ENCODE measurements at regions not wholly inside any gene's neighbourhood (a gene's known extent, or its start where the extent isn't known, plus 50 kb on each side); places are given as distances from the start of the nearest gene placed in this dataset.

- DNase-seq (no peak), ATAC-seq (no peak)
- no peaks in the 10 kb centered on the region for H3K9me3 Mint-ChIP-seq
- no peaks in the 10 kb centered on the region for H3K4me1 Mint-ChIP-seq (ENCODE audit: low read depth)
- TF ChIP-seq CTCF (IDR thresholded peaks at IDR 0.05): no peak
- H3K27ac Mint-ChIP-seq: no peak overlapping the region
- CTCF ChIA-PET: no interaction called here
- no peak overlapping the region for H3K4me3 Mint-ChIP-seq
- no peaks in the 10 kb centered on the region for H3K36me3 Mint-ChIP-seq (ENCODE audit: low read depth)
- POLR2A ChIA-PET: no interaction called here
- intact Hi-C loops (cut with micrococcal nuclease): no loop called here
- peaks cover 7% of the 10 kb centered on the region for H3K27me3 Mint-ChIP-seq
Measured at GRCh38 chr16:5523829-5524228, 426.2 kb upstream of the EEF2KMT start.

DNA sequence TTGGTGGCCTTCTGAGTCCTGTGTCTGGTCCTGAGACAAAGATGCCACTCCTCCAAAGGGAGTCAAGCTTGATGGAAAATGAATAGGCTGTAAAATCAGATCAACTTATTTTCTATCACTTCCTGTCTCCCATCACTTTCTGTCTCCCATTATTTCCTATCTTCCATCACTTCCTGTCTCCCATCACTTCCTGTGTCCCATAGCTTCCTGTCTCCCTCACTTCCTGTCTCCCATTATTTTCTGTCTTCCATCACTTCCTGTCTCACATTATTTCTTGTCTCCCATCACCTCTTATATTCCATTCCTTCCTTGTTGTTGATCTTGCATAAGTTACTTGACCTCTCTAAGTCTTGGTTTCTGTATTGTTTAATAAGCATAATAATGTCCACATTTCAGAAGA lies 418.5 kb upstream of the EEF2KMT start:
- intact Hi-C loops (cut with micrococcal nuclease): no loop called here
- H3K4me1 Mint-ChIP-seq (ENCODE audit: low read depth): no peaks in the 10 kb centered on the region

DNA sequence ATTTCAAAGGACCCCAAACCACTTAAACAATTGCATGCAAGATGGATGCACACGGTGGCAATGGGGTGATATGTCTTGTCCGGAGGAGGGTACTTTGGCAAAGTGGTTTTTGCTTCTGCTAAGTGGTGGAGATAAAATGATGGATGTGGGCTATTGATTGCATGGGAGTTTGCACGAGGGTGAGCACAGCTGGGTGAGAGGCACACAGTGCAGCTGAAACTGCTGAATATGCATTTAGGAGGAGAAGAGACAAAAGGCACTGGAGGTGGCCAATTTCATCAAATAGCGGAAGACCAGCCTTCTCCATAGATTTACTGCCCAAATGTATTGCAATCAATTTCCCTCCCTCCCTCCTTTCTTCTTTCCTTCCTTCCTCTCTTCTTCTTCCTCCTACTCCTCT lies 414.4 kb upstream of the EEF2KMT start:
- DNase-seq: no peak
- no peak for ATAC-seq
- TF ChIP-seq CTCF (IDR thresholded peaks at IDR 0.05): no peak
- CTCF ChIA-PET: no interaction called here
- Mint-ChIP-seq H3K4me3 (no peak overlapping the region), H3K27ac (no peak overlapping the region), H3K36me3 (ENCODE audit: low read depth) (no peaks in the 10 kb centered on the region), H3K4me1 (ENCODE audit: low read depth) (no peaks in the 10 kb centered on the region), H3K27me3 (peaks cover 1% of the 10 kb centered on the region), H3K9me3 (peaks cover 5% of the 10 kb centered on the region)
- POLR2A ChIA-PET: no interaction called here
- intact Hi-C loops (cut with micrococcal nuclease): no loop called here

More for the DNA sequence above, 418.5 kb upstream of the EEF2KMT start:
- no peaks in the 10 kb centered on the region for H3K36me3 Mint-ChIP-seq (ENCODE audit: low read depth)
- no peak overlapping the region for H3K4me3 Mint-ChIP-seq
- peaks cover 1% of the 10 kb centered on the region for H3K27me3 Mint-ChIP-seq
- TF ChIP-seq CTCF (IDR thresholded peaks at IDR 0.05): no peak
- ChIA-PET CTCF (no interaction called here), POLR2A (no interaction called here)
- DNase-seq (no peak), ATAC-seq (no peak)
- H3K27ac Mint-ChIP-seq: no peak overlapping the region
- peaks cover 5% of the 10 kb centered on the region for H3K9me3 Mint-ChIP-seq

DNA sequence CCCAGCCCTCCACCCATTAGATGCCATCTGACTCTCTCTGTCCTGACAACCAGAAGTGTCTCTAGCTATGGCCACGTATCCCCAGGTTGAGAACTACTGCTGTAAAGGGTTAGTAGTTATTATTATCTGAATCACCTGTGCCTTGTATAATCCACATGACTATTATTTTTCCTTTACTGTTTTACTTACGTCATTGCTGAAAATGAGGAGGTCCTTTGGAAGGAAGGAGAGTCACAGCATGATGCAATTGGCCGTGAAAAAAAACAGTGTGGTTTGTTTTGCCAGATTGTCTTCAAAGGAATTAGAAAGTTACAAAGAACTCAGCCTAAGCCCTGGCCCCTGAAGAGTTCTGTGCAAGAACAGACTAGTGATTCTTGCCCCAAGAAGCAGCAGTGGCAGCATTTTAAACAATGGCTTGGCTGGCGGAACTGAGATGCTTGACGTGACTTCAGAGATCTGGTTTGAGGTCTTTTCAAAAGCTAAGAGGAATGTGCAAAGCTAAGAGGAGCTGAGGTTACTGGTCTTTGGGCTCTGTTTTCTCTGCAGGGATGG lies 413.3 kb upstream of the EEF2KMT start:
- CTCF ChIA-PET: no interaction called here
- Mint-ChIP-seq H3K9me3 (peaks cover 2% of the 10 kb centered on the region), H3K4me1 (ENCODE audit: low read depth) (no peaks in the 10 kb centered on the region), H3K27me3 (peaks cover 1% of the 10 kb centered on the region), H3K36me3 (ENCODE audit: low read depth) (no peaks in the 10 kb centered on the region), H3K27ac (no peak overlapping the region), H3K4me3 (no peak overlapping the region)
- DNase-seq: no peak
- TF ChIP-seq CTCF (IDR thresholded peaks at IDR 0.05): no peak
- intact Hi-C loops (cut with micrococcal nuclease): no loop called here
- no peak for ATAC-seq
- POLR2A ChIA-PET: no interaction called here

DNA sequence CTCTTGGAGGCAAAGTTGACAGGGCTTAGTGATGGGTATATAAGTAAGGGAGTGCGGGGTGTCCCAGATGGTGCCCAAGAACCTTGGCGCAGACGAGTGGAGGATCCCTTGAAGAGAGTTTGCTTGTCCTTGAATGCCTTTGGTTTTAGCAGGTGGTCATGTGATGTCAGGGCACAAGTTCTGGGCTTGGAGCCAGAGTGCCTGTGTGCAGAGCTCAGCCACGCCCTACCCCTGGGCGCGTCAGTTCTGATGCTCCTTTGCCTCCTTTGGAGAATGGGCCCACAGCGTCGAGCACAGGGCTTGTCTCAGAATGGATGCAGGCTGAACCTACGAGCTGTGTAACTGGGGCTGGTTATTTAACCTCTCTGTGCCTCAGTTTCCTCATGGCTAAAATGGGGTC lies 412.2 kb upstream of the EEF2KMT start:
- Mint-ChIP-seq H3K36me3 (ENCODE audit: low read depth) (no peaks in the 10 kb centered on the region), H3K9me3 (peaks cover under 1% of the 10 kb centered on the region), H3K27ac (no peak overlapping the region), H3K4me3 (no peak overlapping the region), H3K4me1 (ENCODE audit: low read depth) (no peaks in the 10 kb centered on the region), H3K27me3 (peaks cover 1% of the 10 kb centered on the region)
- intact Hi-C loops (cut with micrococcal nuclease): loop anchor here (10.0 kb wide), 1 partner anchor 105 kb away; no protein-coding TSS in a partner anchor
- POLR2A ChIA-PET: no interaction called here
- CTCF ChIA-PET: no interaction called here
- no peak for TF ChIP-seq CTCF (IDR thresholded peaks at IDR 0.05)
- ATAC-seq (no peak), DNase-seq (no peak)

All from activated CD8-positive, alpha-beta T cell treated with anti-CD3 and anti-CD28 coated beads for 36 hours (primary cell).